HG03045 (cell line): ENCODE measurements at regions not wholly inside any gene's neighbourhood (a gene's known extent, or its start where the extent isn't known, plus 50 kb on each side); places are given as distances from the start of the nearest gene placed in this dataset.

ENCODE experiments used
- ATAC-seq: cut with Tn5 transposase; IDR thresholded peaks from one replicate; pipeline ENCODE4 v1.9.1; 2021; ENCODE audit warnings: mild to moderate bottlenecking, moderate library complexity; ENCODE audit not compliant: unreplicated experiment

- no peak for ATAC-seq
Measured at GRCh38 chr19:28859811-28860210, 353.1 kb downstream of the UQCRFS1 start.

GRCh38 chr19:28858933-28859332 is 354.0 kb downstream of the UQCRFS1 start:
- no peak for ATAC-seq

GRCh38 chr19:28857967-28858366 is 355.0 kb downstream of the UQCRFS1 start:
- ATAC-seq: no peak

GRCh38 chr19:28855216-28855615 is 357.7 kb downstream of the UQCRFS1 start:
- ATAC-seq: no peak

GRCh38 chr19:28847468-28847867 is 365.5 kb downstream of the UQCRFS1 start:
- ATAC-seq: no peak

GRCh38 chr19:28846094-28846812 is 366.7 kb downstream of the UQCRFS1 start:
- ATAC-seq: no peak

GRCh38 chr19:28843761-28844492 is 369.0 kb downstream of the UQCRFS1 start:
- no peak for ATAC-seq

- no peak for ATAC-seq
Measured at GRCh38 chr19:28841531-28841930, 371.4 kb downstream of the UQCRFS1 start.

- ATAC-seq: no peak
Measured at GRCh38 chr19:28840891-28841290, 372.1 kb downstream of the UQCRFS1 start.

GRCh38 chr19:28839455-28839854 is 373.5 kb downstream of the UQCRFS1 start:
- ATAC-seq: no peak

- no peak for ATAC-seq
Measured at GRCh38 chr19:28838909-28839308, 374.0 kb downstream of the UQCRFS1 start.

GRCh38 chr19:28836421-28836820 is 376.5 kb downstream of the UQCRFS1 start:
- no peak for ATAC-seq

- ATAC-seq: no peak
Measured at GRCh38 chr19:28834996-28835395, 378.0 kb downstream of the UQCRFS1 start.

GRCh38 chr19:28831462-28831861 is 381.5 kb downstream of the UQCRFS1 start:
- ATAC-seq: no peak

GRCh38 chr19:28829762-28830161 is 383.2 kb downstream of the UQCRFS1 start:
- ATAC-seq: no peak

GRCh38 chr19:28829359-28829758 is 383.6 kb downstream of the UQCRFS1 start:
- ATAC-seq: no peak

GRCh38 chr19:28828276-28828870 is 384.6 kb downstream of the UQCRFS1 start:
- no peak for ATAC-seq

GRCh38 chr19:28827382-28827781 is 385.6 kb downstream of the UQCRFS1 start:
- ATAC-seq: no peak

GRCh38 chr19:28823338-28823961 is 389.5 kb downstream of the UQCRFS1 start:
- no peak for ATAC-seq

GRCh38 chr19:28820289-28820688 is 392.7 kb downstream of the UQCRFS1 start:
- no peak for ATAC-seq

GRCh38 chr19:28815257-28815656 is 397.7 kb downstream of the UQCRFS1 start:
- no peak for ATAC-seq

GRCh38 chr19:28794301-28794700 is 418.6 kb downstream of the UQCRFS1 start:
- no peak for ATAC-seq
